HCT116 (cell line): ENCODE measurements at regions not wholly inside any gene's neighbourhood (a gene's known extent, or its start where the extent isn't known, plus 50 kb on each side); places are given as distances from the start of the nearest gene placed in this dataset.

Source experiments
- ATAC-seq: fragments of 200-7000 bp; cut with Tn5 transposase; 2 replicates; pipeline ENCODE4 v1.9.1; 2020; ENCODE audit warnings: mild to moderate bottlenecking, moderate library complexity
- BruUV-seq: library from RNA; stranded (reverse); fragments of 400-500 nt; replicated peaks from 2 replicates; lab custom pipeline; 2021; lab: Mats Ljungman, UMichigan
- CTCF ChIA-PET: fragments of 300-600 bp; sonication (Branson Sonifier 250); formaldehyde crosslinking; loops from one replicate; lab custom pipeline; 2021; ENCODE audit warnings: antibody characterized with exemption; lab: Charles Lee
- POLR2A ChIA-PET: fragments of 300-600, 350-600 bp; sonication (Branson Sonifier 250); formaldehyde crosslinking; loops from one replicate; lab custom pipeline; 2021; ENCODE audit warnings: antibody characterized with exemption; lab: Charles Lee
- RAD21 ChIA-PET, 2 experiments: fragments of 300-600 bp; sonication (Branson Sonifier 250); formaldehyde crosslinking; loops; one replicate each; lab custom pipeline; 2023; ENCODE audit warnings: low total read pairs in 2 of 2; ENCODE audit not compliant: uncharacterized antibody in 2 of 2, unreplicated experiment in 2 of 2, low non-redundant PET in 1 of 2; lab: Charles Lee
- DNase-seq: peaks from one replicate; pipeline ENCODE4 v3.0.0-alpha.2; 2010; ENCODE audit warnings: low read depth, low spot score
- H2AFZ ChIP-seq: fragments of 200-600 bp; shearing (Covaris generic), sonication (generic); 2 replicates; pipeline ENCODE4 v1.6.1; 2017; ENCODE audit warnings: low read depth, mixed run types, mixed read lengths, antibody characterized with exemption, low read length; ENCODE audit not compliant: poor library complexity, severe bottlenecking
- H3K27ac ChIP-seq: 2 replicates; pipeline ENCODE4 v1.5.1; 2012; ENCODE audit warnings: low read depth, low read length
- H3K27me3 ChIP-seq: fragments of 200-600 bp; sonication (generic); 2 replicates; pipeline ENCODE4 v1.6.1; 2016; ENCODE audit warnings: mixed run types, low read length, mixed read lengths; ENCODE audit not compliant: insufficient read depth
- H3K36me3 ChIP-seq, 2 experiments: fragments of 200-500 bp in 1 of 2; fragments of 200-600 bp in 1 of 2; sonication (Bioruptor generic) in 1 of 2; sonication (generic) in 1 of 2; 2 replicates each; pipeline versions ENCODE4 v1.5.1 to v1.6.1; 2014 to 2016; ENCODE audit warnings: low read length in 2 of 2, inconsistent platforms in 1 of 2, mixed read lengths in 1 of 2, mixed run types in 1 of 2; ENCODE audit not compliant: insufficient read depth in 2 of 2, control insufficient read depth in 1 of 2
- H3K4me1 ChIP-seq, 2 experiments: fragments of 200-600 bp in 1 of 2; sonication (generic) in 1 of 2; 2 replicates each; pipeline versions ENCODE4 v1.5.1 to v1.6.1; 2012 to 2017; ENCODE audit warnings: low read length in 2 of 2, inconsistent platforms in 1 of 2, mild to moderate bottlenecking in 1 of 2, mixed read lengths in 1 of 2, mixed run types in 1 of 2, moderate library complexity in 1 of 2; ENCODE audit not compliant: insufficient read depth in 2 of 2, control insufficient read depth in 1 of 2
- H3K4me2 ChIP-seq: fragments of 200-600 bp; sonication (generic); 2 replicates; pipeline ENCODE4 v1.6.1; 2017; ENCODE audit warnings: mixed run types, low read length, mixed read lengths
- H3K4me3 ChIP-seq, 2 experiments: fragments of 200-600 bp in 1 of 2; sonication (generic) in 1 of 2; replicated peaks in 1 of 2; 2 replicates each; pipeline ENCODE4 v1.5.1; 2011 to 2016; ENCODE audit warnings: low read length in 2 of 2, control low read depth in 1 of 2, low read depth in 1 of 2, mild to moderate bottlenecking in 1 of 2, mixed read lengths in 1 of 2, mixed run types in 1 of 2
- H3K79me2 ChIP-seq: fragments of 200-600 bp; sonication (generic); 2 replicates; pipeline ENCODE4 v1.6.1; 2017; ENCODE audit warnings: mild to moderate bottlenecking, mixed run types, low read length, moderate library complexity, mixed read lengths; ENCODE audit not compliant: insufficient read depth
- H3K9ac ChIP-seq: fragments of 200-600 bp; sonication (generic); 2 replicates; pipeline ENCODE4 v1.6.1; 2016; ENCODE audit warnings: low read length, mixed read lengths
- H3K9me2 ChIP-seq: fragments of 200-600 bp; sonication (generic), shearing (Covaris generic); 2 replicates; pipeline ENCODE4 v1.6.1; 2017; ENCODE audit warnings: mixed run types, mild to moderate bottlenecking, moderate library complexity; ENCODE audit not compliant: insufficient read depth
- H3K9me3 ChIP-seq, 2 experiments: fragments of 200-500 bp in 1 of 2; fragments of 200-600 bp in 1 of 2; sonication (Bioruptor generic) in 1 of 2; sonication (generic) in 1 of 2; 2 replicates each; pipeline ENCODE4 v1.6.1; 2014 to 2017; ENCODE audit warnings: low read length in 2 of 2, mixed read lengths in 2 of 2, inconsistent platforms in 1 of 2, low read depth in 1 of 2, mild to moderate bottlenecking in 1 of 2, mixed run types in 1 of 2, moderate library complexity in 1 of 2; ENCODE audit not compliant: control insufficient read depth in 1 of 2, insufficient read depth in 1 of 2
- H4K20me1 ChIP-seq: fragments of 200-600 bp; sonication (generic), shearing (Covaris generic); 2 replicates; pipeline ENCODE4 v1.6.1; 2017; ENCODE audit warnings: mixed run types, mild to moderate bottlenecking, moderate library complexity; ENCODE audit not compliant: insufficient read depth
- CEBPB ChIP-seq: IDR thresholded peaks from 2 replicates; pipeline ENCODE4 v1.6.1; 2012; ENCODE audit warnings: low read depth
- EGR1 ChIP-seq: IDR thresholded peaks from 2 replicates; pipeline ENCODE4 v1.6.1; 2012; ENCODE audit warnings: low read depth
- ELF1 ChIP-seq: IDR thresholded peaks from 2 replicates; pipeline ENCODE4 v1.6.1; 2012; ENCODE audit warnings: low read depth, borderline replicate concordance
- EZH2 ChIP-seq: fragments of 200-600 bp; sonication (generic); IDR thresholded peaks from 2 replicates; pipeline ENCODE4 v1.6.1; 2017; ENCODE audit warnings: antibody characterized with exemption, mixed run types
- FOSL1 ChIP-seq: IDR thresholded peaks from 2 replicates; pipeline ENCODE4 v1.6.1; 2012; ENCODE audit warnings: low read depth
- JUND ChIP-seq: IDR thresholded peaks from 2 replicates; pipeline ENCODE4 v1.6.1; 2012
- MAX ChIP-seq: IDR thresholded peaks from 2 replicates; pipeline ENCODE4 v1.6.1; 2012
- POLR2A ChIP-seq: IDR thresholded peaks from 2 replicates; pipeline ENCODE4 v1.7.0; 2011; ENCODE audit warnings: borderline replicate concordance; ENCODE audit not compliant: insufficient read depth, insufficient read length; ENCODE audit errors: extremely low read depth
- POLR2AphosphoS5 ChIP-seq: IDR thresholded peaks from 2 replicates; pipeline ENCODE4 v1.6.1; 2011; ENCODE audit warnings: mild to moderate bottlenecking, low read depth, low read length, moderate library complexity
- REST ChIP-seq: IDR thresholded peaks from 2 replicates; pipeline ENCODE4 v1.6.1; 2012; ENCODE audit warnings: low read depth
- SIN3A ChIP-seq: IDR thresholded peaks from 2 replicates; pipeline ENCODE4 v1.6.1; 2012; ENCODE audit warnings: low read depth
- SP1 ChIP-seq: IDR thresholded peaks from 2 replicates; pipeline ENCODE4 v1.6.1; 2012; ENCODE audit warnings: low read depth
- SRF ChIP-seq: IDR thresholded peaks from 2 replicates; pipeline ENCODE4 v1.6.1; 2012; ENCODE audit warnings: low read depth
- TCF7L2 ChIP-seq: IDR thresholded peaks from 2 replicates; pipeline ENCODE4 v1.7.0; 2011; ENCODE audit warnings: borderline replicate concordance, inconsistent platforms; ENCODE audit not compliant: insufficient read depth, insufficient read length; ENCODE audit errors: extremely low read depth
- ZFX ChIP-seq: fragments of 450-650 bp; IDR thresholded peaks from 2 replicates; pipeline ENCODE4 v1.6.1; 2017
- ZNF274 ChIP-seq: fragments of 200-500 bp; sonication (Bioruptor generic); IDR thresholded peaks from 2 replicates; pipeline ENCODE4 v1.6.1; 2014; ENCODE audit warnings: mild to moderate bottlenecking, low read depth, low read length, inconsistent platforms
- intact Hi-C: fragments of 100-400 bp; cut with micrococcal nuclease; formaldehyde crosslinking; loops from 2 replicates; pipeline ENCODE4 v1.10.0; 2022

DNA sequence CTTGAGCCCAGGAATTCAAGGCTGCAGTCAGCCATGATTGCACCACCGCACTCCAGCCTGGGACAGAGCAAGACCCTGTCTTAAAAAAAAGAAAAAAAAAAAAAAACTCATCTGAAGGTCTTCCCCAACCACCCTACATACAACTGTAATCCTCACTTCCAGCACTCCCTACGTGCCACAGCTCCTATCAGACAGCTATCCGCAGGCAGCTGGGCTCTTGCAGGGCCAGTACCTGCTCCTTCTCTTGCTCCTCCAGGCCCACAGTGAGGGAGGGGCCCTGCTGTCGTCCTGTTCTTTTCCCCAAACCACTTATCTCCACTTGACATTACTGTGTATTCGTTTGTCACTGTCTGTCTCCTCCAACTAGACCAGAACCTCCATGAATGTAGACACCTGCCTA, 156.1 kb upstream of the NECTIN1 start (continued):
- TF ChIP-seq REST (no peak), POLR2A (no peak), ZFX (no peak), ZNF274 (no peak), EGR1 (no peak), ELF1 (no peak)

GRCh38 chr11:119882316-119882715, 153.3 kb upstream of the NECTIN1 start:
- Histone ChIP-seq H3K27ac (no peak overlapping the region), H2AFZ (no peak overlapping the region), H3K79me2 (no peaks in the 10 kb centered on the region), H3K36me3 (no peaks in the 10 kb centered on the region), H4K20me1 (no peaks in the 10 kb centered on the region), H3K4me3 (no peak overlapping the region), H3K4me2 (no peak overlapping the region), H3K4me1 (no peaks in the 10 kb centered on the region), H3K9me2 (no peaks in the 10 kb centered on the region), H3K9me3 (no peaks in the 10 kb centered on the region), H3K9ac (no peak overlapping the region)
- POLR2A ChIA-PET: no interaction called here
- CTCF ChIA-PET: no interaction called here
- BruUV-seq: no TSS peak
- DNase-seq: no peak
- no peak for ATAC-seq
- intact Hi-C loops: no loop called here
- RAD21 ChIA-PET: no interaction called here
- no peak for TF ChIP-seq JUND
- no peak for TF ChIP-seq FOSL1
- no peak for TF ChIP-seq CEBPB
- TF ChIP-seq ELF1: no peak
- TF ChIP-seq SRF: no peak
- no peak for TF ChIP-seq ZNF274
- no peak for TF ChIP-seq REST
- TF ChIP-seq ZFX: no peak
- TF ChIP-seq POLR2A: no peak
- TF ChIP-seq EGR1: no peak
- no peak for TF ChIP-seq EZH2
- TF ChIP-seq SP1: no peak
- TF ChIP-seq POLR2AphosphoS5: no peak
- TF ChIP-seq SIN3A: no peak
- TF ChIP-seq MAX: no peak
- TF ChIP-seq TCF7L2: no peak
- TF ChIP-seq, all 23 proteins: peak for 0
- peaks cover 50% of the 10 kb centered on the region for H3K27me3 ChIP-seq
